Activated CD4-positive, CD25-positive, alpha-beta regulatory T cell treated with anti-CD3 and anti-CD28 coated beads, Interleukin-2, amount 50 U/mL, for 24 hours (primary cell): ENCODE measurements at regions not wholly inside any gene's neighbourhood (a gene's known extent, or its start where the extent isn't known, plus 50 kb on each side); places are given as distances from the start of the nearest gene placed in this dataset.
"Not testable (repeated sequence)": the region's sequence is repeated elsewhere in the genome, so short reads cannot be mapped to it uniquely, and the experiment has no call there.

Experiments used
- ATAC-seq, 2 donors: fragments of 150-1000 bp; cut with Tn5 transposase; one replicate each; pipeline ENCODE4 v1.10.0; 2021; ENCODE audit warnings: mild to moderate bottlenecking in 1 of 2, moderate library complexity in 1 of 2

- no peak for ATAC-seq
These were observed 71.2 kb upstream of the FSIP2 start for GRCh38 chr2:185667452-185667851.

GRCh38 chr2:185668710-185669109 lies 69.9 kb upstream of the FSIP2 start:
- ATAC-seq = no peak

- ATAC-seq = no peak
These were observed 64.4 kb upstream of the FSIP2 start for GRCh38 chr2:185674232-185674631.

- ATAC-seq = no peak
These were observed 62.3 kb upstream of the FSIP2 start for GRCh38 chr2:185676316-185676715.

GRCh38 chr2:185687001-185687400 lies 51.6 kb upstream of the FSIP2 start:
- ATAC-seq = not testable (repeated sequence)

- ATAC-seq = no peak
These were observed 50.6 kb upstream of the FSIP2 start for GRCh38 chr2:185687967-185688366.
